Pons (tissue), 1 donor: ENCODE measurements at regions not wholly inside any gene's neighbourhood (a gene's known extent, or its start where the extent isn't known, plus 50 kb on each side); places are given as distances from the start of the nearest gene placed in this dataset.

Source experiments
- DNase-seq: peaks from one replicate; pipeline ENCODE4 v3.0.0-alpha.2; 2016; ENCODE audit warnings: low spot score

- DNase-seq, result no peak
Observed at GRCh38 chr5:5951953-5952352, 426.4 kb downstream of the MED10 start.

DNA sequence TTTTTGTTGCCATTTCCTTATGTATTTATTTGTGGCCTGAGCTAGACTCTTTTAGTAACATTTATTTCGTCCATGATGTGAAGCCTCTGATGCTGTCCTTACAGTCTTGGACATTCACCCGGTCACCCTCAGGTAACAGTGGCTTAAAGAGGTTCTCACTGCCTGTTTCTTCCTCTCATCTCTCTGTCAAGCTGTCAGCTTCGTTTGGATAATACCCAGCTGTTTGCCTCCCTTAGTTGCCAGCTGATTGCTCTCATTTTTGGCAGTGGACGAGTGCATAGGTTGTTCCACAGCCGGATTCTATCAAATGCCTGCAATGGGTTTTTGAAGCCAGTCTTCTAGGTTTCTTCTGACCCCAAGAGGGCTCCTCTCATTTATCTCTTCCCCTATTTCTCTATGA, 427.7 kb downstream of the MED10 start:
- DNase-seq, result no peak

DNA sequence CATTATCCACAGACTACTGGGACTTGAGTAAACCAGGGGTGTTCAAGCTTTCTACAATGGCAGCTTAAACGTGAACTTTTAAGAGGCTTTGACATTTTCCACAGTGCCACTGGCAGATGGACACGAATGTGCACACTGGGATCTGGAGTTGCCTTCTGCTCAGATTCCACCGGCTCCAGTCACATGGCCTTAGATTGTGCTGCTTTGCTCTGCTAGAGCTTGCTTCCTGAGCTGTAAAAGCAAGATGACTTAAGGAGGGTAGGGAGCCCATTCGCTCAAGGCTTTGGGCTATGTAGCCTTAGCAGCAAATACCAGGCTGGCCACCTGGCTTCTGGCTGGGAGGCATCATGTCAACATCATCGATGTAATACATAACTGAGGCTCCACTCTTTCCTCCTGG, 436.9 kb downstream of the MED10 start:
- DNase-seq, result no peak

DNA sequence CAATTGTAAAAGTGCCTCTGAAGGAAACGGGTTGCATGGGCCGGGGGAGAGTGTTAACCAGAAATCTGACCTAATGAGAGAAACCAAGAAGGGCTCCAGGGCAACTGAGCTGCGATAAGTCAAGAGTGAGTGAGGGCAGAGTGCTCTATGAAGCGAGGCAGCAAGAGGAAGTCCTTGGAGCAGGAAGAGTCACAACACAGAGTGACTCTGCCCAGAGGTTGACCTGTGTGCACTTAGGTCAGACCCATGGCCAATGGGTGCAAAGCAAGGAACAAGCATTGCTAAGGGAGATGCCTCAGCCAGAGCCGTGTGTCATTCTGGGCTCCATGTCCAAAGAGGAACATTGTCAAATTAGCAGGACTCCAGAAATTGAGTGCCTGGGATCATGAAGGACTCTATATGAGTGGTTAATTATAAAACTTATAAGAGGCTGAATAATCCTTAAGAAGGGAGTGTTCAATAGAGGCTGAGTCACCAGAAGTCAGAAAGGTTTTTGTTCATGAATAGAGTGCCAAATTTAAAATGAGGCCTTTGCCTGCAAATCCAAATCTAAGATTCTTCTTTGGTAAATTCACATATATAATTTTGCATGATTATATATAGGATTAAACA, 438.5 kb downstream of the MED10 start:
- DNase-seq, result no peak

- no peak for DNase-seq
Observed at GRCh38 chr5:5933651-5934050, 444.7 kb downstream of the MED10 start.

GRCh38 chr5:5932824-5933223, 445.5 kb downstream of the MED10 start:
- DNase-seq, result no peak

DNA sequence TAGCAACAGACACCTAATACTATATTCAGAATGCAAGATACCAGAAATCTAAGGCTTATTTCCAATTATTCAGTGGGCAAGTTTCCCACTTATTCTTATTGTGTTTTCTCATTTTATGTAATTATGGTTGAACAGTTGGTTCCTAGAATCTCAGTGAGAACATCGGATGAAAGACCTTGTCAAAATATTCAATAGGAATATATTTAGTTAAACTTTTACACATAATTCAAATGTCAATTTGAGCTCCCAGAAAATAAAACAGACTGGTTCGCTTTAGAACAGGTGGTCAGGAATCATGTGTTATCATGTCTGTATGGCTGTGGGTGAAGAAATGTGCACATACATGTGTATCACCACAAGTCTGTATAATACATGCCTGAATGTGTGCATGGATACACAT, 447.8 kb downstream of the MED10 start:
- no peak for DNase-seq

DNA sequence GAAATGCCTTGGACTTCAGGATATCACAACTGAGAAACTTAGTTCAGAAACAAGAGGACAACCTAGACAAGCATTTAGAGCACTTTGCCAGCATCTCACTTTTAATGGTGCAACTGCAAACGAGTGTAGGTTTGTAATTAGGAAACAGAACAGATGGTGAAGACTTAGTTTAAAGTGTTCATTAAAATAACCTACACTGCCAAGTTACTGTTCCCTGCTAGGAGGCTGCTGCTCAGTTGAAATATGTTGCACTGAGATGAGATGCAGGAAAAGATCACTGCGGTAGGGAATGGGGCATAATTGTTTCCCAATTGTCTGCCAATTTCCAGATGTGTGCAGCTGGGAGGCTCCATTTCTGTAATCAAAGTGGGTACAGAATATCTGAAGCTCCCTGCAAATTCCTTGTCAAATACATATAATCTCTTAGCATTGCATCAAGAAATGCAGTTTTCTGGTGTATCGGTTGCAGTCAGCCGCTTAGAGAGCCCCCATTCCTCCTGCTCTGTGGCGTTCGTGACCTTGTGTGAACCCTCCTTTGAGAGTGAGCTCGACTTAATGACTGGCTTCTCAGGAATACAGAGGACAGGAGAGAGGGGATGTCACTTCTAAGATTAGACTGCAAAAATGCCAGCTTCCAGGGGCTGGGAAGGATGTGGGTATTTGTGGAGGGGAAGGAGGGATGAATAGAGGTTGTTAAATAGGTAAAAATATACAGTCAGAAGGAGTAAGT, 448.9 kb downstream of the MED10 start:
- no peak for DNase-seq

DNA sequence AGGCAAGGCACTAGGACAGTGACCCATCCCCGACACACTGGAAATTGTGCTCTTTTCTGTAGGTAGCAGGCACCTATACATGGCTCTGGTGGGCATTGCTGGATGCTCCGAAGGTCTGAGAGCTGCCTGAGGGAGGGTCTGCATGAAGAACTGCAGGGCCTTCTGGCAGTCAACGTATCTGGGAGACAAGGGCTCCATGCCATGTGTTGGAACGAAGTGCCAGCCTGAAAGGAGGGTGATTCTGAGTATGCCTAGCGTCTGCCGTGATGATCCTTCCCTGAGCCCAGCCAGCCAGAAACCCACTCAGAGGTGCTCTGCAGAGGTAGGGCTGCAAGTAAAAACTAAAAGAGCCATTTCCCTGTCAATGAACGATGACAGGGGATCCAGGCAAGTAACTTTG, 453.2 kb downstream of the MED10 start:
- no peak for DNase-seq

DNA sequence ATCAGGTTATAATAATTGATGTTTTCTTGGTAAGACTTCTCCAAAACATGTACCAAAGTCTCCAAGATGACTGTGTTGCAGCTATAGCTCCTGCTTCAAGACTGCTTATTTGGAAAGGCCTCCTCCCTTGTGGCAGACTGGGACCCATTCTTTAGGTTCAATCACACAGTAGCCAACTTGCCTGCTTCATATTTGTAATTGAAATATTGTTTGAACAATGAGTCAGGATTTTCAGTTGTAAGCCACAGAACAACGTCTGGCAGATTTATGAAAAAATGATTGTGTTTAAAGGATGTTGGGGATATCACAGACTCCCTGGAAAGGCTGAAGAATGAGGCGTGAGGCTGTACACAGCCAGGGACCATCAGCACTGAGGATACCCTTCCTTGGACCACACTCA, 458.9 kb downstream of the MED10 start:
- DNase-seq, result no peak

DNA sequence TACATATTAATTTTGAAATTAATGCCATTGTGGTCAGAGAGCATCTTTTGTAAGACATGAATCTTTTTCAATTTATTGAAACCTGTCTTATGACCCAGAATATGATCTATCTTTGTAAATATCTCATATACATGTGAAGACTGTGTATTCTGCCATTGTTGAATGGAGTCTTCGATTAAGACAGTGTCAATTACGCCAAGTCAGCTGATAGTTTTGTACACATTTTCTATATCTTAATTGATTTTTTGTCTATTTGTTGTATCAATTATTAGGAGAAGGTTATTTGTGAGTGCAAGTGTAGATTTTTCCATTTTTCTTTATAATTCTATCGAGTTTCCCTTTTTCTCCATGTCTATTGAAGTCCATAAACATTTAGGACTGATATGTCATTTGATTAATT, 471.6 kb downstream of the MED10 start:
- DNase-seq, result no peak

DNA sequence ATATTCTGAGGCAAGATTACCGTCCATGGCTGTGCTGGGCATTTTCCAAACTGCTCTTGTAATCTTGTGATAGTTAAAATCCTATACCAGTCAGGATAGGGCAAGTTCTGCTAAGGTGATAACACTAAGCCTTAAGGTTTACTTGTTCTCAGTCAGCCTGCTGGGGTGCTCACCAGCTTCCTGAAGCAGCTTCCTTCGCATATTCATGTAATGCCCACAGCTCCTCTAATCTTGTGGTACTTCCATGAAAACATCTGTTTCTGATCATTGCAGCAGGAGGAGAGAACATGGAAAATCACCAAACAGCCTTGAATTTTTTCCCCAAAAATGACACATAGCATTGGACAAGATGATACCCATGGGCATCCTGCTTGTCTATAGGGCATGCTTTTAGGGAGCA, 473.2 kb downstream of the MED10 start:
- no peak for DNase-seq

DNA sequence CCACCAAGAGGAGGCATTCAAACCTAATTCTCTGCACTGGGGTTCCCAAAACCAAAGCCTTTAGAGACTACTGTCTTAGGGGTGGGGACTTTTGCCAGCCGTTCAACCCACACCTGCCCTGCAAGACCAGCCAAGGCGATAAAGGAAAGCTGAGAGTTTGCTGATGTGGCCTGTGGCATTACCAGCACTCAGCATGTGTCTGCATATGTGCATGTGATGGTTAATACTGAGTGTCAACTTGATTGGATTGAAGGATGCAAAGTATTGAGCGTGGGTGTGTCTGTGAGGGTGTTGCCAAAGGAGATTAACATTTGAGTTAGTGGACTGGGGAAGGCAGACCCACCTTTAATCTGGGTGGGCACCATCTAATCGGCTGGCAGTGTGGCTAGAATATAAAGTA, 474.2 kb downstream of the MED10 start:
- DNase-seq, result no peak

DNA sequence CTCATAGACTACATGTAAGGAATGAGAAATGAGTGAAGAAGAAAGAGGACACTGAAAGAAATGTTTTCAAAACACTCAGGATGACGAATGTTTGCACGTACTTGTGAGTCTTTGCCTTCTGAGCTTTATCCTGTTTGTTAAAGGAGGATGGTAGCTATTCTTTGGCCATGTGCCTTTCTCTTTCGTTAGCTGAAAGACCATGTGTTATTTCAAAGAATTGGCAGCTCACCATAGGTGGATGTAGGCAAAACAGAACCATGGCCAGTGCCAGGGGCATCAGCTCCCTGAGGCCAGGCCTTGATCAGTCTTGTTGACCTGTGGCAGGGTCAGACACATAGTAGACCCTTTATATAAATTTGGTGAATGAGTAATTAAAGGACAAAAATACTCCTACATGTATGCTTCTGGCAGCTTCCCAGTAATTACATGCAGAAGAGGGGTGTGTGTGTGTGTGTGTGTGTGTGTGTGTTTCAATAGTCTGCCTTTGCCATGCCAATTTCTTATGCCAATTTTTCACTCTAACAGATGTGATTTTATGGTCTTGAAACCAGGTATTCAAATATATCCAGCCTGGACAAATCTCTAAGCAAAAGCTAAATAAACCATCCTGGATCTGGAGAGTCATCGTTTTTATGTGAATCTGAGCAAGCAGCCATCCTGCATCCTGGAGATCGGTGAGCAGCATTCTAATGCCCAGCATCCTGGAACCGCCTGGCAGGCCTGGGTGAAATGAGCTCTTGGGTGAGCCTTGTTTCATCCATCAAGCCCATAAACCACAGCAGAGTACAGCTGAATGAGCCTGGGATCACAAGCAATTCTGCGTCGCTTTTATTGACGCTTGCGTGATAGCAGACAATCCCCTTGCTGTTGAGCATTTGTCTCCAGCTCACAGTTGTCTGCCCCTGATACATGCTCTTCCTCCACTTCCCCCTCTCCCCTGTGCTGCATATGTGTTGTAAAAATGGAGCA, 475.4 kb downstream of the MED10 start:
- no peak for DNase-seq

DNA sequence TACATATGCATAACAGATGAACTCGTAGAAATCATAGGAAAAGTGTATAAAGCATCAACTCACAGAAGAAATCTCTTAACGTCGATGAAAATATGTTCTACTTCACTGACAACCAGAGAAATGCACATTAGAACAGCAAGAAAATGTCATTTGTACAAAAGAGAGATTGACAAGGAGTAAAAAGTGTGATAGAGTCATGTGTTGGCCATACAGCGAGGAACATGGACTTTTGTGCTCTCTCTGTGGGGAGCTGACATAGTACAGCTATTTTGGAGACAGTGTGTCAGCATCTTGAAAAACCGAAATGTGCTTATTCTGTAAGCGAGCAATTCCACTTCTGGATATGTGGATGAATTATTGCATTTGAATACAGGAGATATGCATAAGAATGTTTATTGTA, 477.9 kb downstream of the ICE1 start:
- DNase-seq, result no peak

GRCh38 chr5:5899716-5900115, 477.2 kb downstream of the ICE1 start:
- no peak for DNase-seq

GRCh38 chr5:5888284-5888683, 465.8 kb downstream of the ICE1 start:
- DNase-seq, result no peak

- no peak for DNase-seq
Observed at GRCh38 chr5:5887833-5888232, 465.4 kb downstream of the ICE1 start.

- no peak for DNase-seq
Observed at GRCh38 chr5:5886812-5887486, 464.5 kb downstream of the ICE1 start.

- no peak for DNase-seq
Observed at GRCh38 chr5:5886353-5886752, 463.9 kb downstream of the ICE1 start.

- no peak for DNase-seq
Observed at GRCh38 chr5:5885782-5886181, 463.3 kb downstream of the ICE1 start.

- DNase-seq, result no peak
Observed at GRCh38 chr5:5884593-5884992, 462.1 kb downstream of the ICE1 start.
